Urothelium cell line (cell line): ENCODE measurements at regions not wholly inside any gene's neighbourhood (a gene's known extent, or its start where the extent isn't known, plus 50 kb on each side); places are given as distances from the start of the nearest gene placed in this dataset.

Experiments used
- DNase-seq: peaks from one replicate; pipeline ENCODE4 v3.0.0; 2011; ENCODE audit warnings: low spot score, mixed read lengths
- FAIRE-seq: peaks from 2 replicates; lab custom pipeline; 2011; peaks lifted over from hg19 to GRCh38; lab: Jason Lieb, UNC

- no peak for FAIRE-seq
These were observed 186.6 kb downstream of the SALL1 start for GRCh38 chr16:50964491-50964890.

GRCh38 chr16:50961952-50962351 lies 189.1 kb downstream of the SALL1 start:
- FAIRE-seq (no peak), DNase-seq (no peak)

More at GRCh38 chr16:50964491-50964890, 186.6 kb downstream of the SALL1 start:
- no peak for DNase-seq

- FAIRE-seq (no peak), DNase-seq (no peak)
These were observed 190.4 kb downstream of the SALL1 start for GRCh38 chr16:50960517-50961202.

GRCh38 chr16:50957056-50957455 lies 194.0 kb downstream of the SALL1 start:
- DNase-seq (no peak), FAIRE-seq (no peak)

GRCh38 chr16:50956637-50957036 lies 194.4 kb downstream of the SALL1 start:
- FAIRE-seq, result no peak
- no peak for DNase-seq

GRCh38 chr16:50955311-50955710 lies 195.8 kb downstream of the SALL1 start:
- no peak for DNase-seq
- no peak for FAIRE-seq

GRCh38 chr16:50954469-50954868 lies 196.6 kb downstream of the SALL1 start:
- no peak for FAIRE-seq
- DNase-seq, result no peak

GRCh38 chr16:50953290-50953689 lies 197.8 kb downstream of the SALL1 start:
- FAIRE-seq (no peak), DNase-seq (no peak)

- DNase-seq, result no peak
- no peak for FAIRE-seq
These were observed 200.1 kb downstream of the SALL1 start for GRCh38 chr16:50950955-50951354.

GRCh38 chr16:50948268-50948930 lies 202.7 kb downstream of the SALL1 start:
- DNase-seq (no peak), FAIRE-seq (no peak)

GRCh38 chr16:50947826-50948225 lies 203.2 kb downstream of the SALL1 start:
- FAIRE-seq (no peak), DNase-seq (no peak)

GRCh38 chr16:50946606-50947005 lies 204.5 kb downstream of the SALL1 start:
- FAIRE-seq (no peak), DNase-seq (no peak)

- FAIRE-seq, result no peak
These were observed 204.2 kb downstream of the CYLD start for GRCh38 chr16:50946098-50946497.

GRCh38 chr16:50945171-50945570 lies 203.3 kb downstream of the CYLD start:
- no peak for FAIRE-seq
- no peak for DNase-seq

More at GRCh38 chr16:50946098-50946497, 204.2 kb downstream of the CYLD start:
- no peak for DNase-seq

GRCh38 chr16:50944436-50944835 lies 202.6 kb downstream of the CYLD start:
- DNase-seq, result no peak
- no peak for FAIRE-seq

- FAIRE-seq (no peak), DNase-seq (no peak)
These were observed 202.1 kb downstream of the CYLD start for GRCh38 chr16:50944033-50944432.

GRCh38 chr16:50942143-50942542 lies 200.3 kb downstream of the CYLD start:
- no peak for DNase-seq
- no peak for FAIRE-seq

GRCh38 chr16:50941681-50942080 lies 199.8 kb downstream of the CYLD start:
- DNase-seq (no peak), FAIRE-seq (no peak)

- FAIRE-seq (no peak), DNase-seq (no peak)
These were observed 198.5 kb downstream of the CYLD start for GRCh38 chr16:50940275-50940854.

- DNase-seq (no peak), FAIRE-seq (no peak)
These were observed 197.5 kb downstream of the CYLD start for GRCh38 chr16:50939356-50939755.

GRCh38 chr16:50938932-50939331 lies 197.0 kb downstream of the CYLD start:
- no peak for DNase-seq
- no peak for FAIRE-seq

- no peak for FAIRE-seq
- no peak for DNase-seq
These were observed 191.4 kb downstream of the CYLD start for GRCh38 chr16:50933262-50933661.
